ENCODE measurements at regions not wholly inside any gene's neighbourhood (a gene's known extent, or its start where the extent isn't known, plus 50 kb on each side); places are given as distances from the start of the nearest gene placed in this dataset.

DNA sequence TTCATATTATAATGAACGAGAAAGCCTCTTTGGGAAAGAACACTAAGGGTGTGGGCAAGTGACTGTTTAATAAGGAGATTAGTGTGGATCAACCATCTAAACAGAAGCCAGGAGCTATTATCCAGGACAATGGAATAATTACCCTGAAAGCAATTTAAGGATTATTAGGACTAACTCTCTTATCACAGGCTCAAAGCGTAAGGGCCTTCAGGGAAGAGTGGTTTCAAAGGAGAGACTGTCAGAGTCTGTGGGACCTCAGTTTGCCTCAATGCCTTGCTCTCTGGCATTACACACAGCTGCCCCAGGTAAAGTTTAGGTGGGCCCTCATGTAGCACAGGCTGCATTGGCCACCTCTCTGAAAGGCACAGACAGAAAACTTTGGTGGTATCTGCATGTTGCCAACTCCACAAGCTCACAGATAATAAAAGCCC, 717.2 kb upstream of the ADGRL3 start:
- FAIRE-seq (no peak), DNase-seq (ENCODE audit: low read depth in 1 of 2, low spot score in 2 of 2) (no peak)
- Histone ChIP-seq H2BK15ac (ENCODE audit: low read length) (no peak overlapping the region), H3K27me3 (replicated peaks in 1 of 4; ENCODE audit: control insufficient read depth in 3 of 4, extremely low read depth in 1 of 4, insufficient read depth in 3 of 4, low read length in 3 of 4) (no peaks in the 10 kb centered on the region), H3K9me3 (ENCODE audit: insufficient read depth in 2 of 2, low read depth in 1 of 2, low read length in 1 of 2) (no peaks in the 10 kb centered on the region), H4K5ac (ENCODE audit: insufficient read length, low read depth, low read length) (no peak overlapping the region), H3K27ac (ENCODE audit: low read depth, low read length) (no peak overlapping the region), H3K23ac (ENCODE audit: insufficient read length) (no peak overlapping the region), H2AK5ac (ENCODE audit: low read depth, low read length) (no peak overlapping the region), H3K56ac (replicated peaks; ENCODE audit: insufficient read length, low read depth, low read length) (no peak overlapping the region), H4K91ac (replicated peaks; ENCODE audit: insufficient read length, low read length) (no peak overlapping the region), H2BK120ac (replicated peaks; ENCODE audit: low read depth, low read length) (no peak overlapping the region), H3K36me3 (ENCODE audit: control insufficient read depth in 2 of 4, insufficient read depth in 4 of 4, low read length in 3 of 4) (no peaks in the 10 kb centered on the region), H2BK12ac (ENCODE audit: low read depth, low read length) (no peak overlapping the region), H2AFZ (ENCODE audit: low read length) (no peak overlapping the region), H3K4me1 (replicated peaks in 1 of 4; ENCODE audit: control insufficient read depth in 3 of 4, insufficient read depth in 4 of 4, low read length in 3 of 4) (peaks cover 0 to 4% (median 0%) of the 10 kb centered on the region in 4 experiments; a peak in 2 of 7 replicates), H3K79me2 (ENCODE audit: control insufficient read depth in 1 of 2, insufficient read depth in 2 of 2, low read length in 2 of 2) (no peaks in the 10 kb centered on the region), H4K20me1 (replicated peaks in 1 of 2; ENCODE audit: control insufficient read depth in 1 of 2, insufficient read depth in 2 of 2, low read length in 2 of 2) (no peaks in the 10 kb centered on the region), H2BK20ac (ENCODE audit: low read length) (no peak overlapping the region), H3K18ac (ENCODE audit: extremely low read depth, low read length) (no peak overlapping the region), H3K4ac (replicated peaks; ENCODE audit: insufficient read length, low read depth, low read length) (no peak overlapping the region), H3K4me2 (ENCODE audit: insufficient read depth in 1 of 2, low read depth in 2 of 2, low read length in 2 of 2) (no peak overlapping the region), H3K23me2 (ENCODE audit: low read depth, low read length) (no peaks in the 10 kb centered on the region), H3K14ac (ENCODE audit: insufficient read length) (no peak overlapping the region), H3K9ac (replicated peaks in 1 of 4; ENCODE audit: extremely low read depth in 1 of 4, low read depth in 3 of 4, low read length in 3 of 4) (no peak overlapping the region), H4K8ac (ENCODE audit: extremely low read depth, insufficient read depth, low read length) (no peak overlapping the region), H2BK5ac (ENCODE audit: low read depth, low read length) (no peak overlapping the region), H3K4me3 (ENCODE audit: extremely low read depth in 1 of 4, insufficient read depth in 2 of 4, low read depth in 3 of 4, low read length in 4 of 4) (no peak overlapping the region), H3K79me1 (ENCODE audit: low read depth, low read length) (no peaks in the 10 kb centered on the region)
- ChIA-PET POLR2A (ENCODE audit: partially characterized antibody) (no interaction called here), CTCF (ENCODE audit: partially characterized antibody) (interaction anchor here (0.7 kb wide), 1 partner anchor 19 kb away, joined by 3 read pairs; no protein-coding TSS in a partner anchor)
- 47% methylated on average over 2 of the region's 2 CpGs; no CpG with 5 or more reads in 1 of the 2 experiments for WGBS, 2 experiments (ENCODE audit: extremely low coverage in 1 of 2, insufficient coverage in 1 of 2, insufficient read length in 1 of 2, insufficient replicate concordance in 2 of 2, low coverage in 1 of 2, low lambda C conversion rate in 2 of 2, missing lambda C conversion rate in 1 of 2)
- TF ChIP-seq, protein P1, sequence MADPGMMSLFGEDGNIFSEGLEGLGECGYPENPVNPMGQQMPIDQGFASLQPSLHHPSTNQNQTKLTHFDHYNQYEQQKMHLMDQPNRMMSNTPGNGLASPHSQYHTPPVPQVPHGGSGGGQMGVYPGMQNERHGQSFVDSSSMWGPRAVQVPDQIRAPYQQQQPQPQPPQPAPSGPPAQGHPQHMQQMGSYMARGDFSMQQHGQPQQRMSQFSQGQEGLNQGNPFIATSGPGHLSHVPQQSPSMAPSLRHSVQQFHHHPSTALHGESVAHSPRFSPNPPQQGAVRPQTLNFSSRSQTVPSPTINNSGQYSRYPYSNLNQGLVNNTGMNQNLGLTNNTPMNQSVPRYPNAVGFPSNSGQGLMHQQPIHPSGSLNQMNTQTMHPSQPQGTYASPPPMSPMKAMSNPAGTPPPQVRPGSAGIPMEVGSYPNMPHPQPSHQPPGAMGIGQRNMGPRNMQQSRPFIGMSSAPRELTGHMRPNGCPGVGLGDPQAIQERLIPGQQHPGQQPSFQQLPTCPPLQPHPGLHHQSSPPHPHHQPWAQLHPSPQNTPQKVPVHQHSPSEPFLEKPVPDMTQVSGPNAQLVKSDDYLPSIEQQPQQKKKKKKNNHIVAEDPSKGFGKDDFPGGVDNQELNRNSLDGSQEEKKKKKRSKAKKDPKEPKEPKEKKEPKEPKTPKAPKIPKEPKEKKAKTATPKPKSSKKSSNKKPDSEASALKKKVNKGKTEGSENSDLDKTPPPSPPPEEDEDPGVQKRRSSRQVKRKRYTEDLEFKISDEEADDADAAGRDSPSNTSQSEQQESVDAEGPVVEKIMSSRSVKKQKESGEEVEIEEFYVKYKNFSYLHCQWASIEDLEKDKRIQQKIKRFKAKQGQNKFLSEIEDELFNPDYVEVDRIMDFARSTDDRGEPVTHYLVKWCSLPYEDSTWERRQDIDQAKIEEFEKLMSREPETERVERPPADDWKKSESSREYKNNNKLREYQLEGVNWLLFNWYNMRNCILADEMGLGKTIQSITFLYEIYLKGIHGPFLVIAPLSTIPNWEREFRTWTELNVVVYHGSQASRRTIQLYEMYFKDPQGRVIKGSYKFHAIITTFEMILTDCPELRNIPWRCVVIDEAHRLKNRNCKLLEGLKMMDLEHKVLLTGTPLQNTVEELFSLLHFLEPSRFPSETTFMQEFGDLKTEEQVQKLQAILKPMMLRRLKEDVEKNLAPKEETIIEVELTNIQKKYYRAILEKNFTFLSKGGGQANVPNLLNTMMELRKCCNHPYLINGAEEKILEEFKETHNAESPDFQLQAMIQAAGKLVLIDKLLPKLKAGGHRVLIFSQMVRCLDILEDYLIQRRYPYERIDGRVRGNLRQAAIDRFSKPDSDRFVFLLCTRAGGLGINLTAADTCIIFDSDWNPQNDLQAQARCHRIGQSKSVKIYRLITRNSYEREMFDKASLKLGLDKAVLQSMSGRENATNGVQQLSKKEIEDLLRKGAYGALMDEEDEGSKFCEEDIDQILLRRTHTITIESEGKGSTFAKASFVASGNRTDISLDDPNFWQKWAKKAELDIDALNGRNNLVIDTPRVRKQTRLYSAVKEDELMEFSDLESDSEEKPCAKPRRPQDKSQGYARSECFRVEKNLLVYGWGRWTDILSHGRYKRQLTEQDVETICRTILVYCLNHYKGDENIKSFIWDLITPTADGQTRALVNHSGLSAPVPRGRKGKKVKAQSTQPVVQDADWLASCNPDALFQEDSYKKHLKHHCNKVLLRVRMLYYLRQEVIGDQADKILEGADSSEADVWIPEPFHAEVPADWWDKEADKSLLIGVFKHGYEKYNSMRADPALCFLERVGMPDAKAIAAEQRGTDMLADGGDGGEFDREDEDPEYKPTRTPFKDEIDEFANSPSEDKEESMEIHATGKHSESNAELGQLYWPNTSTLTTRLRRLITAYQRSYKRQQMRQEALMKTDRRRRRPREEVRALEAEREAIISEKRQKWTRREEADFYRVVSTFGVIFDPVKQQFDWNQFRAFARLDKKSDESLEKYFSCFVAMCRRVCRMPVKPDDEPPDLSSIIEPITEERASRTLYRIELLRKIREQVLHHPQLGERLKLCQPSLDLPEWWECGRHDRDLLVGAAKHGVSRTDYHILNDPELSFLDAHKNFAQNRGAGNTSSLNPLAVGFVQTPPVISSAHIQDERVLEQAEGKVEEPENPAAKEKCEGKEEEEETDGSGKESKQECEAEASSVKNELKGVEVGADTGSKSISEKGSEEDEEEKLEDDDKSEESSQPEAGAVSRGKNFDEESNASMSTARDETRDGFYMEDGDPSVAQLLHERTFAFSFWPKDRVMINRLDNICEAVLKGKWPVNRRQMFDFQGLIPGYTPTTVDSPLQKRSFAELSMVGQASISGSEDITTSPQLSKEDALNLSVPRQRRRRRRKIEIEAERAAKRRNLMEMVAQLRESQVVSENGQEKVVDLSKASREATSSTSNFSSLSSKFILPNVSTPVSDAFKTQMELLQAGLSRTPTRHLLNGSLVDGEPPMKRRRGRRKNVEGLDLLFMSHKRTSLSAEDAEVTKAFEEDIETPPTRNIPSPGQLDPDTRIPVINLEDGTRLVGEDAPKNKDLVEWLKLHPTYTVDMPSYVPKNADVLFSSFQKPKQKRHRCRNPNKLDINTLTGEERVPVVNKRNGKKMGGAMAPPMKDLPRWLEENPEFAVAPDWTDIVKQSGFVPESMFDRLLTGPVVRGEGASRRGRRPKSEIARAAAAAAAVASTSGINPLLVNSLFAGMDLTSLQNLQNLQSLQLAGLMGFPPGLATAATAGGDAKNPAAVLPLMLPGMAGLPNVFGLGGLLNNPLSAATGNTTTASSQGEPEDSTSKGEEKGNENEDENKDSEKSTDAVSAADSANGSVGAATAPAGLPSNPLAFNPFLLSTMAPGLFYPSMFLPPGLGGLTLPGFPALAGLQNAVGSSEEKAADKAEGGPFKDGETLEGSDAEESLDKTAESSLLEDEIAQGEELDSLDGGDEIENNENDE (IDR thresholded peaks at IDR 0.05; ENCODE audit: insufficient replicate concordance, low read length): no peak
